OCI-LY3 (cell line): ENCODE measurements at regions not wholly inside any gene's neighbourhood (a gene's known extent, or its start where the extent isn't known, plus 50 kb on each side); places are given as distances from the start of the nearest gene placed in this dataset.

Source experiments
- H2AFZ ChIP-seq: fragments of 200-600, 300-600 bp; shearing (Covaris generic); 2 replicates; pipeline ENCODE4 v1.6.0; 2014; ENCODE audit warnings: antibody characterized with exemption, low read depth, low read length
- H3K27ac ChIP-seq: fragments of 200-600, 300-600 bp; sonication (generic); 2 replicates; pipeline ENCODE4 v1.5.1; 2014; ENCODE audit warnings: mild to moderate bottlenecking, low read length, moderate library complexity, mixed read lengths
- H3K27me3 ChIP-seq: fragments of 200-600, 300-600 bp; sonication (generic); 2 replicates; pipeline ENCODE4 v1.6.1; 2014; ENCODE audit warnings: low read depth, low read length, mixed read lengths
- H3K36me3 ChIP-seq: fragments of 200-600, 300-600 bp; sonication (generic); replicated peaks from 2 replicates; pipeline ENCODE3; 2014; ENCODE audit warnings: low read depth, low read length, mixed read lengths
- H3K4me1 ChIP-seq: fragments of 300-600, 200-600 bp; sonication (generic); 2 replicates; pipeline ENCODE4 v1.6.1; 2014; ENCODE audit warnings: low read length, mixed read lengths
- H3K4me2 ChIP-seq: fragments of 200-600, 300-600 bp; sonication (generic); 2 replicates; pipeline ENCODE4 v1.6.1; 2014; ENCODE audit warnings: low read length, mixed read lengths
- H3K4me3 ChIP-seq: fragments of 300-600, 200-600 bp; sonication (generic); 2 replicates; pipeline ENCODE4 v1.5.1; 2014; ENCODE audit warnings: antibody characterized with exemption, mild to moderate bottlenecking, low read length, moderate library complexity
- H3K79me2 ChIP-seq: fragments of 300-600, 200-600 bp; shearing (Covaris generic); 2 replicates; pipeline ENCODE4 v1.6.1; 2014; ENCODE audit warnings: mild to moderate bottlenecking, low read length, mixed read lengths
- H3K9ac ChIP-seq: fragments of 300-600, 200-600 bp; shearing (Covaris generic); 2 replicates; pipeline ENCODE4 v1.6.0; 2014; ENCODE audit warnings: mild to moderate bottlenecking, low read length, moderate library complexity
- H3K9me3 ChIP-seq: fragments of 200-600, 300-600 bp; shearing (Covaris generic); 2 replicates; pipeline ENCODE4 v1.6.1; 2014; ENCODE audit warnings: low read length, mixed read lengths; ENCODE audit not compliant: insufficient read depth
- H4K20me1 ChIP-seq: fragments of 200-600, 300-600 bp; sonication (generic); 2 replicates; pipeline ENCODE4 v1.6.1; 2016; ENCODE audit warnings: low read length, mixed read lengths; ENCODE audit not compliant: insufficient read depth
- EZH2phosphoT487 ChIP-seq: fragments of 200-600 bp; shearing (Covaris generic); IDR thresholded peaks from 2 replicates; pipeline ENCODE4 v1.6.1; 2018; ENCODE audit warnings: antibody characterized with exemption, mixed run types, low read depth
- TF ChIP-seq, protein P1 (sequence below): fragments of 200-600, 300-600 bp; sonication (generic); IDR thresholded peaks from 2 replicates; pipeline ENCODE4 v1.5.1; 2014; ENCODE audit warnings: antibody characterized with exemption, low read length, low read depth

DNA sequence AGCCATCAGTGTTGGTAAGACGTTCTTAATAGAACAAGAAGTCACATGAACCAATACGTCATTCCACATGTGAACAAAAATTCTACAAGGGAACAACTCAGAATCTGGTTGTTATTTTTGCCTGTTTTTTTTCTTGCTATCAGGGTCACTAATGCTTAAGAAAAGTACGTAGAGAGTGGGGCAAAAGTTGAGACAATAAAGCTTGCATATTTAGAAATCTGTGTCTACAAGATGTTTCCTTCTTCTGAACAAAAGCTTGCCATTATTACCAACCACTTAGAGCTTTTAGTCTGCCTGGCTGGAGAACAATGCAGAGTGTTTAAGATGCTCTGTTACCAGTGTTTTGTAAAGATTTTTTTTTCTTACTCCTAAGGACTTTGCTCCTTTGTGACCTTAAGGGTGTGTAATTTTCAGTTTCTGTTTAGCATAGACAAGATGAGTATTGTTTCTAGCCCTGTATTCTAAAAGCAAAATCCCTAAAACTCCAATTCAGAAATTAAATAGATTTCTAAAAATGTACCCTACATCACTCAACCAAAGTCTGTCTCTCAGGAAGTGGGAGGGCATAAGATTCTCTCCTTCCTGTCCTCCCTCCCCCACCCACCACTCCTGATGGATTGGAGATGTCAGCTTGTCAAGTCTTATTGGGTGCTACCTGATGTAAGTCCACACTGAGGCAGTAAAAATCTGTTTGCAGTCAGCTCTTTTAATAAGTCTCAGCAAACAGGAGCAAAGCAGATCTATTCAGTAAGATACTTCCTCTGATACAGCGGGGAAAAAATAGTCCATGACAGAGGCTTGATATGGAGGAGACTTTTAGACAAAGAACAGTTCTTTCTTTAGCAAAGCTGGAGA lies 267.6 kb downstream of the GRIN2B start:
- Histone ChIP-seq H3K27ac (no peak overlapping the region), H3K9me3 (no peaks in the 10 kb centered on the region), H3K9ac (no peak overlapping the region), H3K4me2 (no peak overlapping the region), H3K4me1 (no peaks in the 10 kb centered on the region), H4K20me1 (no peaks in the 10 kb centered on the region), H3K79me2 (no peaks in the 10 kb centered on the region), H3K27me3 (peaks cover 26% of the 10 kb centered on the region), H2AFZ (no peak overlapping the region), H3K4me3 (no peak overlapping the region), H3K36me3 (no peaks in the 10 kb centered on the region)
- no peak for TF ChIP-seq EZH2phosphoT487
- TF ChIP-seq, protein P1, sequence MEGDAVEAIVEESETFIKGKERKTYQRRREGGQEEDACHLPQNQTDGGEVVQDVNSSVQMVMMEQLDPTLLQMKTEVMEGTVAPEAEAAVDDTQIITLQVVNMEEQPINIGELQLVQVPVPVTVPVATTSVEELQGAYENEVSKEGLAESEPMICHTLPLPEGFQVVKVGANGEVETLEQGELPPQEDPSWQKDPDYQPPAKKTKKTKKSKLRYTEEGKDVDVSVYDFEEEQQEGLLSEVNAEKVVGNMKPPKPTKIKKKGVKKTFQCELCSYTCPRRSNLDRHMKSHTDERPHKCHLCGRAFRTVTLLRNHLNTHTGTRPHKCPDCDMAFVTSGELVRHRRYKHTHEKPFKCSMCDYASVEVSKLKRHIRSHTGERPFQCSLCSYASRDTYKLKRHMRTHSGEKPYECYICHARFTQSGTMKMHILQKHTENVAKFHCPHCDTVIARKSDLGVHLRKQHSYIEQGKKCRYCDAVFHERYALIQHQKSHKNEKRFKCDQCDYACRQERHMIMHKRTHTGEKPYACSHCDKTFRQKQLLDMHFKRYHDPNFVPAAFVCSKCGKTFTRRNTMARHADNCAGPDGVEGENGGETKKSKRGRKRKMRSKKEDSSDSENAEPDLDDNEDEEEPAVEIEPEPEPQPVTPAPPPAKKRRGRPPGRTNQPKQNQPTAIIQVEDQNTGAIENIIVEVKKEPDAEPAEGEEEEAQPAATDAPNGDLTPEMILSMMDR, result no peak

DNA sequence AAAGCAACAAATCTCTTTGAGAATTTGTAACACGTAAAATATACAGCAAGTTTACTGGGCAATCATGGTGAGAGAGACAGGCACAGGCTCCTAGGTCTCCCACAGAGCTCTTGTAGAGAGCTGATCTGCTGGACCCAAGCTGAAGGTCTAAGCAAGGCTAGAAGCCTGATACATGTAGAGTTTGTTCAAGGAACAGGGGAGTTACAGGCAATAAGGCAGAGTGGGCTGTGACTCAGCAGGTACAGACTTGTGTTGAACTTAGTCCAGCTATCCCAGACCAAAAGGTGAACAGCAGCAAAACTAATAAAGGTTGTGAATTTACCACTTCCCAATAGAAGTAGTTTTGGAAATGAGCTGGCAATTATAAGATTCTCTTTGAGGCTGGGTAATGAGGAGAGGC lies 273.6 kb downstream of the GRIN2B start:
- H4K20me1 ChIP-seq, result no peaks in the 10 kb centered on the region
- H3K9ac ChIP-seq, result no peak overlapping the region
- peaks cover 31% of the 10 kb centered on the region for H3K27me3 ChIP-seq
- no peaks in the 10 kb centered on the region for H3K9me3 ChIP-seq
- no peaks in the 10 kb centered on the region for H3K79me2 ChIP-seq
- H3K4me3 ChIP-seq, result no peak overlapping the region
- H3K4me2 ChIP-seq, result no peak overlapping the region
- no peaks in the 10 kb centered on the region for H3K36me3 ChIP-seq
- H3K4me1 ChIP-seq, result no peaks in the 10 kb centered on the region
- TF ChIP-seq, protein P1, result no peak
- TF ChIP-seq EZH2phosphoT487, result no peak
- H2AFZ ChIP-seq, result no peak overlapping the region
- H3K27ac ChIP-seq, result no peak overlapping the region

GRCh38 chr12:13702381-13702780 lies 279.0 kb downstream of the GRIN2B start:
- TF ChIP-seq EZH2phosphoT487, result no peak
- TF ChIP-seq, protein P1, result no peak
- Histone ChIP-seq H3K9ac (no peak overlapping the region), H3K4me1 (no peaks in the 10 kb centered on the region), H3K9me3 (no peaks in the 10 kb centered on the region), H3K4me3 (no peak overlapping the region), H3K79me2 (no peaks in the 10 kb centered on the region), H3K27me3 (peaks cover 39% of the 10 kb centered on the region), H4K20me1 (no peaks in the 10 kb centered on the region), H3K36me3 (no peaks in the 10 kb centered on the region), H2AFZ (no peak overlapping the region), H3K4me2 (no peak overlapping the region), H3K27ac (no peak overlapping the region)

DNA sequence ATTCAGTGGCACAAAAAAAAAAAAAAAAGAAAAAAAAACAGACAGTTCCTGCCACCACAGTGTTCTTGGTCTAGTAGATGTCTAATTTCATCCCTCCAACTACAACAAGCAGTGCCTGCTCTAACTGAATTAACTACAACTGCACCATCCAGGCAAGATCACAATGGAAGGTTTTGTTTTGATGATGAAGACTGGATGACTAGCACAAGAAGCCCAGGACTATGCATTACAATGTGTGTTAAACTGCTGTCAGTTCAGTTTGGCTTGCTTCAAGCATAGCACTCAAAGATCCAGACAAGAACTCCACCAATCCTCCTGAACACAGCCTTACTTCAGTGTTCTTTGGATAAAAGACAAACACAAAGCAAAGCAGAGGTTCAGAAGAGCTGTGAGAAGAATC lies 279.9 kb downstream of the GRIN2B start:
- Histone ChIP-seq H4K20me1 (no peaks in the 10 kb centered on the region), H3K27ac (no peak overlapping the region), H3K9me3 (no peaks in the 10 kb centered on the region), H3K4me3 (no peak overlapping the region), H3K79me2 (no peaks in the 10 kb centered on the region), H3K9ac (no peak overlapping the region), H3K36me3 (no peaks in the 10 kb centered on the region), H2AFZ (no peak overlapping the region), H3K4me1 (no peaks in the 10 kb centered on the region), H3K27me3 (peaks cover 47% of the 10 kb centered on the region), H3K4me2 (no peak overlapping the region)
- TF ChIP-seq, protein P1, result no peak
- no peak for TF ChIP-seq EZH2phosphoT487
